HFF-Myc (cell line): ENCODE measurements at regions not wholly inside any gene's neighbourhood (a gene's known extent, or its start where the extent isn't known, plus 50 kb on each side); places are given as distances from the start of the nearest gene placed in this dataset.

Experiments used
- DNase-seq: peaks from one replicate; pipeline ENCODE4 v3.0.0-alpha.2; 2011; ENCODE audit warnings: low read depth; ENCODE audit errors: extremely low read depth
- H3K4me3 ChIP-seq: replicated peaks from 2 replicates; pipeline ENCODE4 v1.5.1; 2011; ENCODE audit warnings: low read depth, mild to moderate bottlenecking, control low read depth, low read length
- TF ChIP-seq, protein P1 (sequence below): IDR thresholded peaks from 2 replicates; pipeline ENCODE4 v1.5.1; 2012; ENCODE audit warnings: mild to moderate bottlenecking, low read depth, low read length, control low read depth; ENCODE audit errors: missing control alignments

- no peak overlapping the region for H3K4me3 ChIP-seq
- TF ChIP-seq, protein P1, sequence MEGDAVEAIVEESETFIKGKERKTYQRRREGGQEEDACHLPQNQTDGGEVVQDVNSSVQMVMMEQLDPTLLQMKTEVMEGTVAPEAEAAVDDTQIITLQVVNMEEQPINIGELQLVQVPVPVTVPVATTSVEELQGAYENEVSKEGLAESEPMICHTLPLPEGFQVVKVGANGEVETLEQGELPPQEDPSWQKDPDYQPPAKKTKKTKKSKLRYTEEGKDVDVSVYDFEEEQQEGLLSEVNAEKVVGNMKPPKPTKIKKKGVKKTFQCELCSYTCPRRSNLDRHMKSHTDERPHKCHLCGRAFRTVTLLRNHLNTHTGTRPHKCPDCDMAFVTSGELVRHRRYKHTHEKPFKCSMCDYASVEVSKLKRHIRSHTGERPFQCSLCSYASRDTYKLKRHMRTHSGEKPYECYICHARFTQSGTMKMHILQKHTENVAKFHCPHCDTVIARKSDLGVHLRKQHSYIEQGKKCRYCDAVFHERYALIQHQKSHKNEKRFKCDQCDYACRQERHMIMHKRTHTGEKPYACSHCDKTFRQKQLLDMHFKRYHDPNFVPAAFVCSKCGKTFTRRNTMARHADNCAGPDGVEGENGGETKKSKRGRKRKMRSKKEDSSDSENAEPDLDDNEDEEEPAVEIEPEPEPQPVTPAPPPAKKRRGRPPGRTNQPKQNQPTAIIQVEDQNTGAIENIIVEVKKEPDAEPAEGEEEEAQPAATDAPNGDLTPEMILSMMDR, result no peak
These were observed 253.1 kb downstream of the SIPA1L2 start for GRCh38 chr1:232376632-232377493.

GRCh38 chr1:232372841-232373440 is 257.0 kb downstream of the SIPA1L2 start:
- no peak for DNase-seq
- H3K4me3 ChIP-seq, result no peak overlapping the region
- TF ChIP-seq, protein P1, result no peak

More at GRCh38 chr1:232376632-232377493, 253.1 kb downstream of the SIPA1L2 start:
- DNase-seq, result no peak

DNA sequence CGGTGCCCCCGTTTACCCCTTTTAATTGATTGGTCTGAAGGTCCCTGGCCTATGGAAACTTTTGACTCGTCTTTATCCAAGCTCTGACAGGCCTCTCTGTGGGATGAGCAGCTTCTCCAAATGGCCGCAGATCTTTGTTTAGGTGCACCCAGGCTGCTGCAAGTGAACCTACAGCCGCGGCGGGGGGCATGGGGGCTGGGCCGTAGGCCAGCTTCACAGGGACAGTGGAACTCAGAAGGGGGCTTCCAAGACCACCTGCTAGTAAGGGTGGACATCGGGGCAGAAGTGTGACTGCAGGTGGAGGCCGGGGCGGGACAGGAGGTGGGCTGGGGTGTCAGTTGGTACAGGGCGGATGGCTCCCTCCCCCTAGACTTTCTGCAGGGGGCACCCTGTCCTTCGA is 257.5 kb downstream of the SIPA1L2 start:
- DNase-seq, result no peak
- TF ChIP-seq, protein P1, result no peak
- H3K4me3 ChIP-seq, result no peak overlapping the region

DNA sequence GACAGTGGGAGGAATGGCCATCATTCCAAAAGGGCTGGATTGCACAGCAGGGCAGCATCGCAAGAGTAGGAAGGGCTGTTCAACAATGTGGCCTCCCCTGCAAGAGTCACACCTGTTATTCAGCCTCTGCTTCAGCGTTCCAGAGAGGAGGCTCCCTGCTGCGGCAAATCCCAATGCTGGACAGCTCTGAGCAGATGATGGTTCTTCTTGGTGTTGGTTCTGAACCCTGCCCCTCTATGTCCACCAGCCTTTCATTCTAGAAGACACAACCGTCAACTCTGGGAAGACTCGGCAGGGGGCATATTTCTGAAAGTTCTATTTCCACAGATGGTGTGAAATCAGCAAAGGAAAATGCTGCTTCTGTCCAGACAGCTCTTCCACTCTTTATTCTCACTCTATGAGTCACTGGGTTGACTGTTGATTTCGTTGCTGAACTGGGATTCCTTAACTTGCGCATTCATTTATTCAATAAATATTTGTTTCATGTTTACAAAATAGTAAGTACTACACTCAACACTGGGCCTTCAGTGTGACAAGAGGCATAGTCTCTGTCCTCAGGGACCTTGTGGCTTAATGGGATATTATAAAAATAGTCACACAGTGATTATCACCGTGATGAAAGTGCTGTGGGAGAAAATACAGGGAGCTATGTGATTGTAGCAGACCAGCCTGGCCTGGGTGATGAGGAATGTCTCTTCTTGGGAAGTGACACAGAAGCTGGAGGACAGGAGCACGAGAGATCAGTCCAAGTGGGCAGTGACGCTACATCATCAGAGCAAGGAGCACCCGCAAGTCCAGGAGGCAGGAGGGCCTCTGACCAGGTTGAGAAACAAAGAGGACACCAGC is 260.3 kb downstream of the SIPA1L2 start:
- TF ChIP-seq, protein P1, result no peak
- no peak for DNase-seq
- no peak overlapping the region for H3K4me3 ChIP-seq

GRCh38 chr1:232368821-232369321 is 261.1 kb downstream of the SIPA1L2 start:
- DNase-seq, result no peak
- H3K4me3 ChIP-seq, result no peak overlapping the region
- TF ChIP-seq, protein P1, result no peak

GRCh38 chr1:232367293-232367692 is 262.6 kb downstream of the SIPA1L2 start:
- TF ChIP-seq, protein P1, result no peak
- no peak for DNase-seq
- no peak overlapping the region for H3K4me3 ChIP-seq
